Nucleus accumbens (tissue), 56 donors: ENCODE measurements at regions not wholly inside any gene's neighbourhood (a gene's known extent, or its start where the extent isn't known, plus 50 kb on each side); places are given as distances from the start of the nearest gene placed in this dataset.
"Not testable (repeated sequence)": the region's sequence is repeated elsewhere in the genome, so short reads cannot be mapped to it uniquely, and the experiment has no call there.

Source experiments
- DNase-seq, 56 donors: peaks; one replicate each; lab custom pipeline; 2025; lab: John Stamatoyannopoulos, UW

DNA sequence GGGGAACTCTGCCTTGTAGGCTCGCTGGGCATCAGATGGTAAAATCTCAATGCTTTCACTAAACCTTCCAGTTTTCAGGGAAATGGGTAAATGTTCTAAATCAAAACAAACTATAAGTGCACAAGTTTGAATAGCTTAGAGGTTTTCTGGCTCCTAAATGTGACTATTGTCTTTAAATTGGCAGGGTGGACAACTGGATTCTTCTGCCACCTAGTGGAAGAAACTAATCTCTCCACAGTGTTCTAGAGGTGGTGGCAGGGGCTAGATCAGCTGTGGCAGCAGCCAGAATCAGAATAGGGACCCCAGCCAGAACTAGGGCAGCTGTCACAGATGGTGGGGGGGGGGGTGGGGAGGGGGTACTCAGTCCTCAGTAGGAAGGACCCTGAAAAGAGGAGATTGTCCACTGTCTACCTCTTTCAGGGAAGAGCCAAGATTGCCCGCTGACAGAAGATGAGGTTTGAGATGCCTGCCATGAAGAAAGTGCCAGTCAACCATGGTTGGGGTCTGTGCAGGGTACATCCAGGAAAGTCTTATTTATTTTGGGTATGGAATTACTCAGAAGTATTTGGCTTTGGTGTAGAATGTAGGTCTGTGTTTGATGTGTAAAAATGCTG is 201.4 kb downstream of the CCNG2 start:
- DNase-seq = peak in 10 of 56 donors; percentile 0 to 23 (median 2)

DNA sequence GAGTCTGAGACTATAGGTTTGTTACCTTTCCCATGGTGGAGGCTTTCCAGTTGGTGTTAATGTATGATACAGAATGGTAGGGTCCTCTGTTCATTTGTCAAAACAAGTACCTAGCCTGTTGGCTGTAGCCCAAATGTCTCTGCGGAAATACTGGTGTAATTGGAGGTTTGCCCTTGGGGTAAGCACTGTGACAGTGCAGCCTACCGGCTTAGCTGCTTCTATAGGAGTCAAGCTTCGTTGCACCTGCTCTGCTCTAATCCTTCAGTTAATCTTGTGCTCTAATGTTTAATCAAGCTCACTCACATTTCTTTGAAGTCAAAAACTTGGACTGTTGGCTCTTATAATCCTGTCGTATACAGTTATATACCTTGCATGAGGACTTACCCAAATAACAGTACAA is 203.4 kb downstream of the CCNG2 start:
- DNase-seq = no peak

DNA sequence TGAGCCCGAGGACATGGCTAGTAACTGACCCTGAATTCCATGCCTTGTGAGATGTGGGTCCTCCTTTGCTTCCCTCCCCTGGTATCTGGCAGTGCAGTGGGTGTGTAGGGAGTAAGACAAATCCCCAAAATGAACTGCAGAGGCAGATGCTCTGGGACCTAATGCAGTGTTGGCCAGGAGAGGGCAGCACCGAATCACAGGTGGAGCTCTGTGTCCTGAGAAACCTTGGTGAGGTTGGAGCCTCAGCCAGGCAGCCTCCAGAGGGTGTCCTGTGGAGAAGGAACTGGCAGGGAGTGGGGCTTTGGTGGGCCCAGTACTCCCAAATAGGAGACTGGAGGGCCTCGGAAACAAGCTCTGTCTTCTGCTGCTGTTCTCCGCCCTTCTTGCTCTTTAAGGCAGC is 209.9 kb downstream of the CCNG2 start:
- DNase-seq = not testable (repeated sequence)

DNA sequence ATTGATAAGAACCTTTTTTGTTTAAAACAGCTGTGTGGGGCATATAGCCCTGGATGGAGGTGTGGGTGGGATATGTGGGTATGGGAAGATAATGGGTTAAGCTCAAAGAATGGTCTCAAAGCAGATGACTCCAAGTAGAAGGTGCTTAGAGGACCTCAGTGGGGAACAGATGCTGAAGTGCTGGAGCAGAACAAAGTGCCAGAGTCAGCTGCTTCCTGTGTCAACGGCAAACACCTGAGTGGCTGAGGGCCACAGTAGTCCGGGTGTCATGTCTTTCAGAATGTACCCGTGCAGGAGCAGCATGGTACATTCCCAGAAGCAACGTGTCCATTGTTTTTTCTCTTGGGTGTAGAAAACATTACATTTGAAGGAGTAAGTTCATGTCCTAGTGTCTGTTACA is 210.6 kb downstream of the CCNG2 start:
- no peak for DNase-seq

DNA sequence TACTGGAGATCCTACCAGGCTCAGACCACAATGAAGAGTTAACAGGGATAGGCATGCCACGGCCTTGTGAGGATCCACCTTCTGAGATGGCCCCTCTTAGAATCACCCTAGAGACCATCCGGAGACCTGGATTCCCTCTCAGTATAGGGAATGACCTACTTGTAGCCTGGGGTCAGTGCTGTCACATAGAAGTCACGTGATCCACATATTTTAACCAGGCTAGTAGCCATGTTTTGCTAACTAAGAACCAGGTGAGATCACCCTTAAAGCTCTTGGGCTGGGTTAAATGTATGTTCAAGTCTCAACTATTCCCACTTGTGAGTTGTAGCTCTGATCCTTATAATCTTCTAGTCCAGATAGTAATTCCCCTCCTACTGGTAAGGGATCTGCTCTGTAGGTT is 215.4 kb downstream of the CCNG2 start:
- no peak for DNase-seq

DNA sequence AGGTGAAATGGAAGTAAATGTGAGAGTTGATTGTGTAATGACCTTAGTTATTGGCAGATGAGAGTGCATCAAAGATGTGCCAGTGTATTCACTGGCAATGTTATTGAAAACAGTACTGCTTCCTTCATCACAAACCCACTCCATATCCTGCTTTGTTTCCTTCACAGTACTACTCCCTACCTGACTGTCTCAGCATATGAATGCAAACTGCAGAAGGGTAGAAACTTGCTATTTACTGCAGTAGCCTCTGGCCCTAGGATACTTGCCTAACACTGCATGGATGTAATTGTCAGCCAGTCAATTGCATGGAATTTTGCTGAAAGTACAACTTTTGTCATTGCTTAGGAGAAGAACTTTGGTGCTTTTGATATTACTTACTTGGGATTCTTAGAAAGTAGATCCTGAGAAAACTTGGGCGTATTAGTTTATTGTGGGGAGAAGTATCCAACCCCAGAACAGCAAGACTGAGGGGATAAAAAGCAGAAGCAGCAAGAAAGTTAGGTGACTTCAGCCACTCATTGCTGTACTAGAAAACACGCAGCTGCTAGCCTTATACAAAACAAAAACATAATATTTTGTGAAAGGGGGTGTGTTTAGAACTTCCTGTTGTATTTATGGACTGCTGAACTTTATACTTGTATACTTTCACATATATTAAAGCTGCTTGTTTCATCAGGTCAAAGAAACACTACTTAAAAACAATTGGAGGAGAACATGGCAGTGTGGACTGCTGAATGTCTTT is 219.0 kb downstream of the CCNG2 start:
- no peak for DNase-seq

DNA sequence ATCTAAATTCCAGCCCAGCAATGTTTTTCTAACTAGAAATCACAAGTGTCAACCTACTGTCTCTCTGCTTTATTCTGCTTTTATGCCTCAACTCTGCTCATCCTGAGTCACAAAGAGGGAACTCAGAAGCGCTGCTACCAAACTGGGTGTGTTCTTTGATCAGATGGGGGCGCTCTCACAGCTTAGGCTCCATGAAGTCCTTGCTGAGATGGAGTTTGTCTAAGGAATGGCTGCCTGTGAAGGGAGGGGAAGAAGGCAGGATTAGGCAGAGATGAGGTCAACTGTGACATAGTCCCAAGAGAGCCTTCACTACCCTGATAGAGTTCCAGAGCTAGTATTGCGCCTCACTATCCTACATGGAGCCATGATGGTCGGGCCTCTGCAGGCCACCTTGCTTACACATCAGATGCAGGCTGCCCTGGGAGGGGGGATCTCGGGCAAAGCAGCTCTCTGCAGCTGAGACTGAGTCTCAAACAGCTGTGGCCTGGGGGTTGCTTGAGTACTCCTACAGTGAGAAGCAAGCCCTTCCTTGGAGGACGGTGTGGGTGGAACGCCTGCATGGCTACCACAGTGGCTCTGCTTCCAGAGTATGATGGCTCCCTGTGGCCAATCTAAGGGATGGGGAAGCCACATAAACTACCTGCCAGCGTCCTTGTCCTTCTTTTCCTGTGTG is 219.9 kb downstream of the CCNG2 start:
- no peak for DNase-seq

DNA sequence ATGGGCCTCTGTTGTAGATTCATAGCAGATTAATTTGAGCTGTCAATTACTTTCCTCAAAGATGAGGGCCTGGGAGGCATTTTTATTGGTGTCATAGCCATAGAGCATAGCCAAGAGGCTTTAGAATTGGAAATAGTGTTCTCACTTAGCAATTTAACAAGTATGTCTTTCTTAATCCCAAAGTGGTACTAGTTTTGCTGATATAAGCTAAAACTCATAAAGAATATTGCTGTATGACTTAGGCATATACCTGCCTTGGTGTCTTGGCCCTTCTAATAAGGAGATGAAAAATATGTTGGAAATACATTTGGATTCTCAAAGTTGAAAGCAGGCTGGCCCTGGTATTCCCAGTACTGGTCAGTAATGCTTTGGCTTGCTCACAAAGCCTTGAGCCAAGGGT is 221.5 kb upstream of the CXCL13 start:
- no peak for DNase-seq

DNA sequence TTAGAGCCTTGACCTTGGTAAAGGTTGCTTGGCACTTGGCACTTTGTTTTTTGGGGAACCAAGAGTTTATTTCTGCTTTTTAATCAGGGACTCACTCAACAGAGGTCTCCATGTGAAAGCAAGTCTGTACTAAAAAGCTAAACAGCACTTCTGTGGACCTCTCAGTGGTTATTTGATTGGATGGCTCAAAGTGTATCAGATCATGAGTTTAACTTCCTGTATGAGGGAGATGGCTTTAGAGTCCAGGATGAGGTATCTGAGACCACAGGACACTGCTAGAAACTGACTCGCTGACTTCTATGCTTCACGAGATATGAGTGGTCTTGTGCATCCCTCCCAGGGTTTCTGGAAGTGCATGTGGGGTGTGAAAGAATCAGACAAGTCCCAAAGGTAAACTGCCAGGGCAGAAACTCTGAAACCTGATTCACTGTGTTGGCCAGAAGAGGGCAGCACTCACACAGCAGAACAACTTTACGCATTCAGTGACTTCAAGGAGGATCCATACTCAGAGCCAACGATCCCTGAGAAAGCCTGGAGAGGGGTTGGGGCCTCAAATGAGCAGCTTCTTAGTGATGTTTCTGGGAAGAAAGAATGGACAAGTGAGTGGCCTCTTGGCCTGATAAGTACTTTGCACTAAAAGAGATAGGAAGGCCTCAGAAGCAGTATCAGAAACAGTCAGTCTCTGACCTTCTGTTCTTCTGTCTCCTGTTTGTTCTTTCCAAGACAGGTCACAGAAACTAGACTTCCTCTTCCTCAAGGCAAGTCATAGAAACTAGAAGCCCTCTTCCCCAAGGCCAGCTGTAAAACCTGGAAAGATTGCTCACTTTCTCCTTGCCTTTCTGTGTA is 220.3 kb upstream of the CXCL13 start:
- DNase-seq = peak in 51 of 56 donors; percentile 2 to 77 (median 29)

DNA sequence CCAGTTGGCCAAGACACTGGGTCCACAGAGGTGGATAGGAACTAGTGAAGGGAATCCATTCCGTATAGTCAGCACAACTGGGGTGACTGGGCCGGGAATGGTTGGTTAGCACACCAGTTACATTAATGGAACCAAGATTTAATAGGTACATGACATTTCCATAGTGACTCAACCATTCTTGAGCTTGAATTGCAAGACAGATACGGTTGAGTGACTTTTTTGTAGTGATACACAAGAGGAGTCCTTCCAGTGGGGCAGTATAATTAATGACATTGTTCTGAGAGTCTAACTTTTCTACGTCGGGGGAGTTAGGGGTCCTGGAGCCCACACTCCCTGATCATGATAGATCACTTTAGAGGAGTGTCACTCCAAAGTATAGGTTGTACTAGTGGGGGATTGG is 211.6 kb upstream of the CXCL13 start:
- DNase-seq = no peak

DNA sequence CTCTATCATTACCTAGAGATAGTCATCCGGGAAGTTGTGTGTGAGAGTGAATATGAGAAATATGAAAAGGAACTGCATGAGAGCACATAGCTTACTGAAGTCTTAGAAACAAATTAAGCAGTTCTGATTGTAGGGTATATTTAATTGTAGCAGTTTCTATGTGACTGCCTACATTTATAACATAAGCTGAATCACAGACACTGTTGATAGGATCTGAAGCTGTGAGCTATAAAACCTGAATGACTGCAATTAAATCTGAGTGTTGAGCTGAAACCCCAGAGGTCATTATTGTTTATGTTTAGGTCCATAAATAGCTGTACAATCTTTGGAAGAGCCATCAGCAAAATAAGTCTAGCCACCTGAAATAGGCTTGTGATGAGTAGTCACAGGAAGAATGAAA is 210.1 kb upstream of the CXCL13 start:
- no peak for DNase-seq

DNA sequence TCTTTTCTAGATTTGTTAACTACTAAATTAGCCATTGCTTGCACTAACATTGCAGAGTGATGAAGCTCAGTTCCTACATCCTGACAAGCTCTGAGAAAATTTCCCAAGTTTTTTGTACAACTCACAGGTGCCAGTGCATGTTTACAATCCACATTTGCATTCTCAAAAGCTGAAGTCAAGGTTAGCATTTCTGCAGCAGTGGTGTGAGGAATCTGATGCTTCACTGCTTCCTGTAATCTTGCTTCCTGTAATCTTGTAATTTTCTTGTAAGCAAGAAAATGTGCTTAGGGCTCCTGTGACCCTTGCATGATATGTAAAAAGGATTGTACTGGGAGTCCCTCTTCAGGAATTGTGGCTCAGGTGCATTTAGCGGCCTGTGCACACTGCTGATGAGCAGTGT is 207.4 kb upstream of the CXCL13 start:
- no peak for DNase-seq

DNA sequence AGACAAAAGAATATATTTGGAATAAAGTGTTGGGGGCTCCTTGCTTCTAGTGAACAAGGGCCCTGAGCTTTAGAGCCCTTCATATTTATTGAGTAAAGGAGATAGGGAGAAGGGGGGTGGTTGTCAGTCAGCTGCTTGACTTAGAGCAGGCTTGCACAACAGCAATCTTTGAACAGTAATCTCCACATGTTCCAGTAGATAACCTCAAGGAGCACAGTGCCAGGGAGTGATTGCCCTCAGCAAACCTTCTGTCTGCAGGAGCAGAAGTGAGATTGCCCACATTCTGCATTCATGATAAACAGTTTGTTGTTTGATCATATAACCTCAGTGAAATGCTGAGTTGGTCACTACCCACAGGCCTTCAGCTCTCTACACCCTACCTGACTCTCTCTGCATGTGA is 205.8 kb upstream of the CXCL13 start:
- DNase-seq = no peak

DNA sequence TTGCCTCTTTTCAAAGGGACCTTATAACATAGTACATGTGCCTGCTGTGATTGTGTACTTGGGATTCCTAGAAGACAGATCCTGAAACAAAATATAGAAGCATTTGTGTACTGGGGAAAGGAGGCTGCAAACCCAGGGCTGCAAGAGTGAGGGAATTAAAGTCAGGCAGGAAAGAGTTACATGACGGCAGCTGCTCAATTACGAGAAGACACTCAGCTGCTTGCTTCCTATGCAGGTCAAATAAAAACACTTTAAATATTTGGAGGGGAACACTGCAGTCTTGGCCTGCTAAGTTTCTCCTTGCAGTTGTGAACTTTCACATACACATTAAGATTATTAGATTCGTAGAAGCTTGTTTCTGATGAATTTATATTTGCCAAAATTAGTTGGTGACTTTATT is 191.9 kb upstream of the CXCL13 start:
- no peak for DNase-seq

DNA sequence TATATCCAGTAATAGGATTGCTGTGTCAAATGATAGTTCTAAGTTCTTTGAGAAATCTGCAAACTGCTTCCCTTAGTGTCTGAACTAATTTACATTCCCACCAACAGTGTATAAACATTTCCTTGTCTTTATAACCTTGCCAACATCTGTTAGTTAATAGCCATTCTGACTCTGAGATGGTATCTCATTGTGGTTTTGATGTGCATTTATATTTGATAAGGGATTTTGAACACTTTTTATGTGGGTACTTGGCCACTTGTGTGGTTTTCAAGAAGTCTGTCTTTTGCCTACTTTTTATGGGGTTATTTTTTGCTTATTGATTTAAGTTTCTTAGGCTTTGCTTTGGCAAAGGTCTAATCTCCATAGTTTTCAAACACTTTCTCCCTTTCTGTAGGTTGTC is 189.9 kb upstream of the CXCL13 start:
- no peak for DNase-seq

DNA sequence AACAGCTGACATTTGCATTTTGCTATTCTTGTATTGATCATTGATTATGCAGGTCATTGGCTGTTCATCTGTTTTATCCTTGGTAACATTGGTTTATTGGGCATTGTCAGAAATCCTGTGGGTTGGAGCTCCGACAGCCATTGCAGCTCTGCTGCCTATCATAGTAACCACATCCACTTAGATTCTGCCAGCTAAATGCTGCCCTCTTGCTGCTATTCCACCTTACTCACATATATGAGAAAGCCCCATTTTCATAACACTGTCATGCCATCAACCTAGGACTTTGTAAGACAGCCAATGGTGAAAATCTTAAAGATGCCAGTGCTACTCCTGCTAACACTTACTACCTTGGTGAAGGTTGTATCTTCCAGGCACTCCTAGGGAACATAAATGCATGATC is 187.3 kb upstream of the CXCL13 start:
- no peak for DNase-seq

DNA sequence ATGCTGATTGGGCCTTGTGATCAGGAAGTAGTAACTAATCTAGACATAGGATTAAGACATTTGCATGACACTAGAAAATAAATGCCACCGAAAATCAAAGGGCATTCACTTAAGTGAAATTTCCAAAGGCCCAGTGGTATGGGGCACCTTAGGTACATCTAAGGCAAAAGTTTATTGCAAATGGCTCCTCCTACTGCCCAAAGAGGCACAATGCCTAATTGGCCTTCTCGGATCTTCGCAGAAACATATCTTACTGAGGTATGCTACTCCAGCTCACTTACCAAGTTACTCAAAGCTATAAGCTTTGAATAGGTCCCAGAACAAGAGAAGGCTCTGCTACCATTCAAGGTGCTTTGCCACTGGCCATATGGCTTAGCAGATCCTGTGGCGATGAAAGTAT is 174.8 kb upstream of the CXCL13 start:
- no peak for DNase-seq

DNA sequence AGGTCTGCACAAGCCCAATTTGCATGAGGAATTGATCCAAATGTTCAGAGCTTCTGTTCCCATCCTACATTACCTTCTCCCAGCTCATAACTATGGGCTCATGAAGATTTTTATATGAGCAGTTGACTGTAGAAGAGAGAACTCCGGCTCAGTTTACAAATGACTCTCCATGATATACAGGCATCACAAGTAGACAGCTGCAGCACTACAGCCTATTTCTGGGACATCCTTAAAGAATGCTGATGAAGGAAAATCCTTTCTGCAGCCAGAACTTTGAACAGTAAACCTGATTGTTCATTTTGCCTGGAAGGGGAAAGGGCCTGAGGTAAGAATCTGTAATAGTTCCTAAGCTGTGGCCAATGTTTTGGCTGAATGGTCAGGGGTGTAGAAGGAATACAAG is 174.1 kb upstream of the CXCL13 start:
- no peak for DNase-seq

DNA sequence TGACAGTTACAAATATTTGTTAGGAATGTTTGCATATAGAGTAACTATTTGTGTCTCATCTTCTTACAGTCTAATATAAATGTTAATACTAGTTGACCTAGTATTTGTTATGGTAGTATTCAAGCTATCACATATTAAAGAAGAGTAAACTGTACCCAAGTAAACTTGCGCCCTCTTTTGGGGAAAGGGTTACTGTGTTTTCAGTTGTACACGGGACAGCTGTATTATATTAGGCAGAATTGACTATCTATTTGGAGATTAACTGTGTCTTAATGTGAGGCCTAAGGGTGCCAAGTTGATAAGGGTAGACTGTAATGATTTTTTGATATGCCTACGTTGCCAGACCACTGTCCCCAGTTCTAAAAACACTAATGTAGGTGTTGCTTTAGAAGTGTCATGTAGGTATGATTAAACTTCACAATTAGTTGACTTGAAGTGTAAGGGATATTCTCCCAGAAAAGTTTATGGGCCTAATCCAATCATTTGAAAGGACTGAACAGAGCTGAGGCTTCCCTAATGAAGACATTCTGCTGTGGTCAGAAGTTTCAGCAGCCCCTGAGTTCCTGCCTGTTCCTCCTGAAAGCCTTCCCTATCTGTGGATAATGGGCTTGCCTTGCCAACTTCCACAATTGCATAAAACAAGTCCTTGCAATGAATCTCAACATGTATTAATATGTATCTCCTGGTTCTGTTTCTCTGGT is 172.8 kb upstream of the CXCL13 start:
- peak in 1 of 56 donors; percentile 42 for DNase-seq

DNA sequence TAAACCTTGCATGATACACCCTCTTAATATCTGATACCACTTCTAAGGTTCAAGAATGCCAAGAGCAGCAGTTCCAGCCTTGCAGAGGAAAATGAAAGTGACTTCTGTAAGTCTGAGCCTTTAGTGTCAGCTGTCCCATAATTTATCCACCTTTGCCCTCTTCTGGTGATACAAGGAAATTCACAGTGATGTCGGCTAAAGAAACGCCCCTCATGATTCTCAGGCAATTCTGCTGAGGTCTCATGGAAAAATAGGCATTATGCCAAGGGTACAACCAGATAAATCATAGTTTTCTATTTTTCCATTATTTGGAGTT is 172.2 kb upstream of the CXCL13 start:
- peak in 2 of 56 donors; percentile 1 to 42 for DNase-seq
